Mammary epithelial cell (primary cell): ENCODE measurements at regions not wholly inside any gene's neighbourhood (a gene's known extent, or its start where the extent isn't known, plus 50 kb on each side); places are given as distances from the start of the nearest gene placed in this dataset.

Experiments used
- CTCF ChIP-seq, 2 donors: IDR thresholded peaks in 1 of 2; conservative IDR thresholded peaks in 1 of 2; 2 replicates each; pipeline ENCODE4 v1.5.1; 2011 to 2012; ENCODE audit warnings: inconsistent platforms in 2 of 2, low read length in 2 of 2, mild to moderate bottlenecking in 2 of 2, control low read depth in 1 of 2, low read depth in 1 of 2; ENCODE audit not compliant: insufficient read depth in 1 of 2; ENCODE audit errors: extremely low read depth in 1 of 2
- EZH2 ChIP-seq: IDR thresholded peaks from 2 replicates; pipeline ENCODE4 v1.6.1; 2012; ENCODE audit warnings: low read length, inconsistent platforms, borderline replicate concordance

- TF ChIP-seq CTCF (conservative IDR thresholded peaks at IDR 0.05 in 1 of 2, IDR thresholded peaks at IDR 0.05 in 1 of 2; ENCODE audit: extremely low read depth in 1 of 2, insufficient read depth in 1 of 2, low read depth in 1 of 2, low read length in 2 of 2) (no peak), EZH2 (no peak)
These were observed 292.8 kb downstream of the INSIG2 start for GRCh38 chr2:118380915-118381653.
